ENCODE measurements at regions not wholly inside any gene's neighbourhood (a gene's known extent, or its start where the extent isn't known, plus 50 kb on each side); places are given as distances from the start of the nearest gene placed in this dataset.

- no peak for TF ChIP-seq CTCF (conservative IDR thresholded peaks at IDR 0.05; ENCODE audit: low read depth, low read length)
- no peak for TF ChIP-seq EZH2phosphoT487 (IDR thresholded peaks at IDR 0.05; ENCODE audit: borderline replicate concordance, low read length)
Measured at GRCh38 chr17:28261219-28261618, 57.8 kb upstream of the TMEM97 start.
